Rectal smooth muscle tissue (tissue), 1 donor: ENCODE measurements at regions not wholly inside any gene's neighbourhood (a gene's known extent, or its start where the extent isn't known, plus 50 kb on each side); places are given as distances from the start of the nearest gene placed in this dataset.

Experiments
- H3K27ac ChIP-seq: one replicate; pipeline ENCODE4 v1.7.0; 2013; ENCODE audit warnings: low read depth, low read length, inconsistent platforms
- H3K27me3 ChIP-seq: one replicate; pipeline ENCODE4 v1.7.0; 2013; ENCODE audit warnings: low read length; ENCODE audit not compliant: control insufficient read depth, insufficient read depth
- H3K36me3 ChIP-seq: one replicate; pipeline ENCODE4 v1.7.0; 2013; ENCODE audit warnings: low read length; ENCODE audit not compliant: control insufficient read depth, insufficient read depth
- H3K4me1 ChIP-seq: one replicate; pipeline ENCODE4 v1.7.0; 2013; ENCODE audit warnings: low read length; ENCODE audit not compliant: control insufficient read depth, insufficient read depth
- H3K4me3 ChIP-seq: one replicate; pipeline ENCODE4 v1.7.0; 2013; ENCODE audit warnings: low read length
- H3K9ac ChIP-seq: one replicate; pipeline ENCODE4 v1.7.0; 2013; ENCODE audit warnings: low read length

DNA sequence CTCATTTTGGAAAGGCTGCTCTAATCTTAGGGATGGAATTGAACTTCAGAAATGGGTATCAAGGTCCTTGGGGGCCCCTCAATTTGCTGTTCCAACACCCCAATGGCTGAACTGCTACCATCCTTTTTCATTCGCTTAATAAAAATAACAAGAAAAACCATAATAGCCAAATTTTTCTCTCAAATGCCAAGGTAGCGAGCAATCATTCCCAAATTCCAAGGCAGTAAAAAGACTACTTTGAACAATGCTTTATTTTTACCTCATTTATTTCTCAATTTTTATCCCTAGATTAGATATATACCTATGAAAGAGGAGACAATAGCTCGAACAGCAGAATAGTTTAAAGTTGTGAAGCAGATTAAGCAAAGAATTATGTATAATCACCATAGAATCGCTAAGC lies 323.4 kb upstream of the SLC7A11 start:
- Histone ChIP-seq H3K27ac (no peak overlapping the region), H3K4me1 (no peaks in the 10 kb centered on the region), H3K4me3 (no peak overlapping the region), H3K27me3 (no peaks in the 10 kb centered on the region), H3K36me3 (no peaks in the 10 kb centered on the region), H3K9ac (no peak overlapping the region)

DNA sequence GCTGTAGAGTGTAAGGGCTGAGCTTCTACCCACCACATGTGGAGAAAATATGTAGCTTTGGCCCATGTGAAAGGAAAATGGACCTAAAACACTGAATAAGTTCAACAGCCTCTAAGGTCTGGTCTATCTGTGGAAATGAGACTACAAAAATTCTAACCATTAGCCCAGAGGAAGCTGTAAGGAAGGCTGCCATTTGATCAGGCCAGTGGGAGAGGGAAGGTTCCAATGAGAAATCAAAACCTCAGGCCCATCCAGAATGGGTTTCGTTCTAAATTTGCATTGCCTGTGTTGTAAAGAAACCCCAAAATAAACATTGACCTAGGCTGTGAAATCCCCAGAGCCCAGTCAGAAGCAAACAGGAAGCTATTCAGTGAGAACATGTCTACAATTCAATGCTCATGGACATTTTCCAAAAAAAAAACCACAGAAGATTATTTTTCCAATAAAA lies 320.4 kb upstream of the SLC7A11 start:
- Histone ChIP-seq H3K27me3 (no peaks in the 10 kb centered on the region), H3K9ac (no peak overlapping the region), H3K27ac (no peak overlapping the region), H3K4me3 (no peak overlapping the region), H3K4me1 (no peaks in the 10 kb centered on the region), H3K36me3 (no peaks in the 10 kb centered on the region)

DNA sequence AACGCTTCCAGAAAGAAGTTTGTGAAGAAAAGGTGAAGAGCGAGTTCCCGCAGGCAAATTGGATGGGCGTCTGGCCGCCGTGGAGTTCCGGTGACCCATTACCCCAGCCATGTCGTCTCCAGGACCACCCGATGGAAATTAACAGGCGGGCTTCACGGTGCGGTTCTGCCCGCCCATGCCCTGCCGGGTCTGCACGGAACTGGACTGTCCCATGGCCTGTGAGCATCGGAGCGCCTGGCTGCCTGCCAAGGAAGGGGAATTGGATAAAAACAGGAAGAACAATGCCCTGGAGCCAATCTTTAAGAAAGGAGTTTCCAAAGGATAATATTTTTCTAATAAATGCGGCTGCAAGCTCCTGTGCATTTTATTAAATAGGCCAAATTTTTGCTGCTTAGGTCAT lies 319.8 kb upstream of the SLC7A11 start:
- no peak overlapping the region for H3K9ac ChIP-seq
- no peak overlapping the region for H3K4me3 ChIP-seq
- no peaks in the 10 kb centered on the region for H3K27me3 ChIP-seq
- H3K4me1 ChIP-seq: no peaks in the 10 kb centered on the region
- H3K27ac ChIP-seq: no peak overlapping the region
- H3K36me3 ChIP-seq: no peaks in the 10 kb centered on the region

DNA sequence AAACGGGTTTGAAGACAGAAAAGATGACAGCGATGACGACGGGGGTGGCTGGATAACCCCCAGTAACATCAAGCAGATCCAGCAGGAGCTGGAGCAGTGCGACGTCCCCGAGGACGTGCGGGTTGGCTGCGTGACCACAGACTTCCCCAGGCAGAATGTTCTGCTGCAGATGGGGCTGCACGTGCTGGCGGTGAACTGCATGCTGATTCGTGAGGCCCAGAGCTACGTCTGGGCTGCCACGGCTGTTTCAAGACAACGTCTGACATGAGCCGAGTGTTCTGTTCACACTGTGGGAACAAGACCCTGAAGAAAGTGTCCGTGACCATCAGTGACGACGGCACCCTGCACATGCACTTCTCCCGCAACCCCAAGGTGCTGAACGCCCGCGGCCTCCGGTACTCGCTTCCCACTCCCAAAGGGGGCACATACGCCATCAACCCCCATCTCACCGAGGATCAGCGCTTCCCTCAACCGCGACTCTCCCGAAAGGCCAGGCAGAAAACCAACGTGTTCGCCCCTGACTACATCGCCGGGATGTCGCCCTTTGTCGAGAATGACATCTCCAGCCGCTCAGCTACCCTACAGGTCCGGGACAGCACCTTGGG lies 319.2 kb upstream of the SLC7A11 start:
- Histone ChIP-seq H3K9ac (no peak overlapping the region), H3K4me1 (no peaks in the 10 kb centered on the region), H3K36me3 (no peaks in the 10 kb centered on the region), H3K4me3 (no peak overlapping the region), H3K27ac (no peak overlapping the region), H3K27me3 (no peaks in the 10 kb centered on the region)

DNA sequence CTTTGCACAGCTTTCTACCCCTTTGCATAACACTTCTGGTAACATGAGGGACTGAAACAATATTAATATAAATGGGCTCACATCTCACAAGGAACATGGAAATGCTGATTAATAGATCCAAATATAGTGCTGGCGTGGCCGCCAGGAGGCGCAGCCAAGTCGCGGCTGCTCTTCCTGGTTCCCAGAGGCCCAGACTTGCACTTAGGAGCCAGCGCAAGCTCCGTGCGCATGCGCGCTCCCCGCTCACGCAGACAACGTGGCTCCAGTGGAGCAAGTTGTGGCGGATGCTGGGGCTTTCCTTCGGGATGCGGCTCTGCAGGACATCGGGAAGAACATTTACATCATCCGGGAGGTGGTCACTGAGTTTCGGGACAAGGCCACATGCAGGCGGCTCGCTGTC lies 318.3 kb upstream of the SLC7A11 start:
- Histone ChIP-seq H3K4me3 (no peak overlapping the region), H3K9ac (no peak overlapping the region), H3K4me1 (no peaks in the 10 kb centered on the region), H3K27ac (no peak overlapping the region), H3K36me3 (no peaks in the 10 kb centered on the region), H3K27me3 (no peaks in the 10 kb centered on the region)

DNA sequence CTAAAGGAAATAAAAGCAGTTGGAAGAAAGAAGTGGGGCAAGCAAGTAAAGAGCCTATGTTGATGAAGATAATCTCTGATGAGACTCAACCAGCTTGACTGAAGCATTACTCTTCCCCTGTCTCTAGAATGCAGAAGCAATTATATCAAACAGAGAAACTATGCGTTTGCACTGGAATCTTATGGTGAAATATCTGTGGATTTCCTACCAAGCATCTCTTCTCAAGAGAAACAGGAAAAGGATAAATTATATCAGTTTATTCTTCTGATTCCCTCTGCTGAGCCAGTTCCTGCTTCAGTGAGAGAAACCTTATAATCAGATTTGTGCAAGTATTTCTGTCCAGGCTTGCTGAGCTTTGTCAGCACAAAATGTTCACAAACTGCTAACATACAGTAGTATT lies 316.7 kb upstream of the SLC7A11 start:
- Histone ChIP-seq H3K9ac (no peak overlapping the region), H3K4me3 (no peak overlapping the region), H3K27me3 (no peaks in the 10 kb centered on the region), H3K4me1 (no peaks in the 10 kb centered on the region), H3K27ac (no peak overlapping the region), H3K36me3 (no peaks in the 10 kb centered on the region)

DNA sequence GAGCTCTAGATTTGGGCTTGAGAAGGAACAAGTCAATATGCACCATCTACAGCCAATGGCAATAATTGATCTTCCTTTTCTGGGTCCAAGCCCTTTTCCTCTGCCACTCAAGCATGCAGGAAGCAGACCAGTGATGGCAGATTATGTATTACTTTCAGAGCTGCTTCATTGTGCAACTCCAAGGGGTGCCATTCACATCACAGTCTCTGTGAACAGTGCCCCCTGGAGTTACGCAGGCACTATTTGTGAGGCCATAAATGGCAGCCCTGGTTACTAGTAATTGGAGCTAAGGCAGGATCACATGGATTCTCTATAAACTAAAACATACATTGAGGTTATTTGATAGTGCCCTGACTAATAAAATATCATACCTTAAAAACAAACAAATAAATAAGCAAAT lies 313.4 kb upstream of the SLC7A11 start:
- Histone ChIP-seq H3K9ac (no peak overlapping the region), H3K4me3 (no peak overlapping the region), H3K27me3 (no peaks in the 10 kb centered on the region), H3K27ac (no peak overlapping the region), H3K4me1 (no peaks in the 10 kb centered on the region), H3K36me3 (no peaks in the 10 kb centered on the region)

DNA sequence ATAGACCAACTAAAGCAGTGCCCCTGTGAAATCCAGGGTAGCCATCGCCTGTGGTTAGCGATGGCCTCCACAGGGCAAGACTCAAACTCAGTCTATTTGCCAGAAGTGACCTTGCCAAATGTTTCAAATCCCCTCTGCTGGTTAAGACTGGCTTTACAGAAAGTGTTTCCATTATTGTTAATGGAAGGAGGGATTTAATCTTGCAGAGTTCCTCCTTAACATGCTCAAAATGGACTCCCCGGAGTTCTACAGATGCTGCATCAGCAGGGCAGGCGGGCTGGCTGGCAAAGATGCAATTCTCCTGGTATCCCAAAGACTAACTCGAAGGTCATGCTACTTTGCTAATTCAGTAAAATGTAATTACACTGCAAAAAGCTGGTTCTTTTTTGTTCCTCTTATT lies 313.0 kb upstream of the SLC7A11 start:
- Histone ChIP-seq H3K36me3 (no peaks in the 10 kb centered on the region), H3K4me1 (no peaks in the 10 kb centered on the region), H3K9ac (no peak overlapping the region), H3K27ac (no peak overlapping the region), H3K27me3 (no peaks in the 10 kb centered on the region), H3K4me3 (no peak overlapping the region)

DNA sequence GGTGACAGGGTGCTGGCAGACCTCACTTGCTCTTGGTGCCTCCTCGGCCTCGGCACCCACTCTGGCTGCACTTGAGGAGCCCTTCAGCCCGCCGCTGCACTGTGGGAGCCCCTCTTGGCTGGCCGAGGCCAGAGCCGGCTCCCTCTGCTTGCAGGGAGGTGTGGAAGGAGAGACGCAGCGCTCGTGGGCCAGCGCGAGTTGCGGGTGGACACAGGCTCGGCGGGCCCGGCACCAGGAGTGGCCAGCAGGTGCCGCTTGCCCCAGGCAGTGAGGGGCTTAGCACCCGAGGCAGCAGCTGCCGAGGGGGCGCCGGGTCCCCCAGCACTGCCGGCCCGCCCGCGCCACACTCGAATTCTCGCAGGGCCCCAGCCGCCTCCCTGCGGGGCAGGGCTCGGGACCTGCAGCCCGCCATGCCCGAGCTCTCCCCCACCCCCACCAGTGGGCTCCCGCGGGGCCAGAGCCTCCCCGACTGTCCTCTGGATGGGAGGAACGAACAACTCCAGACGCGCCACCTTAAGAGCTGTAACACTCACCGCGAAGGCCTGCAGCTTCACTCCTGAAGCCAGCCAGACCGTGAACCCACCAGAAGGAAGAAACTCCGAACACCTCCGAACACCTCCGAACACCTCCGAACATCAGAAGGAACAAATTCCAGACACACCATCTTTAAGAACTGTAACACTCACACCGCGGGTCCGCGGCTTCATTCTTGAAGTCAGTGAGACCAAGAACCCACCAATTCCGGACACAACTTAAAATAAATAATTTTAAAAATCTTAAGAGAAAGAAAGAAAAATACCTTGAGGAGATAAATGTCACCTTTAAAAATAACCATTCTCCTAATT lies 311.1 kb upstream of the SLC7A11 start:
- H3K9ac ChIP-seq: no peak overlapping the region
- no peaks in the 10 kb centered on the region for H3K4me1 ChIP-seq
- no peaks in the 10 kb centered on the region for H3K36me3 ChIP-seq
- no peak overlapping the region for H3K4me3 ChIP-seq
- no peak overlapping the region for H3K27ac ChIP-seq
- no peaks in the 10 kb centered on the region for H3K27me3 ChIP-seq

DNA sequence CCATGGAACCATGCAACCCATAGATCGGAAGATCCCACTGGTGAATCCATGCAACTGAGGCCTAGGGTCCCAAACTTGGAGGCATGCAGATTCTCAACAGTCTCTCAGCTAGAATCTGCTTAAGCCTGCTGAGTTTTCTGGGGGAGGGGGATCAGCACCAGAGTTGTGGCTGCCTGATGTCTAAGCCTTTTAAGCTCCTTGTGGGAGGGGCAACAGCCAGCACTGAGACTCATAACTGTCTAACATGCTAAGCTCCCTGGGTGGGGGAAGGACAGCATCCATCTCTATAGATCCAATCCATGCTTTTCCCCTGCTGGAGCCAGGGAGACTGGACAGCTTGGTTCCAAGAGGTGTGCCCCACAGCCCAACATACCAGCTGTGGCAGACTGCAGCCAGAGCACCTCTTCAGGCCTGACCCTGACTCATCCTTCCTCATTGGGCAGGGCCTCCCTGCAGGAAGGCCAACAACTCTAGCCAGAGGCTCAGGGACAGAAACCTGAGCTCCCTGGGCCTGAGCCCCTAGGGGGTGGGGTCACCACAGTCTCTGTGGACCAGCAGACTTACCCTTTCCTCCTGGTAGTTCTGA lies 300.1 kb upstream of the SLC7A11 start:
- Histone ChIP-seq H3K27me3 (no peaks in the 10 kb centered on the region), H3K27ac (no peak overlapping the region), H3K4me3 (no peak overlapping the region), H3K9ac (no peak overlapping the region), H3K36me3 (no peaks in the 10 kb centered on the region), H3K4me1 (no peaks in the 10 kb centered on the region)

DNA sequence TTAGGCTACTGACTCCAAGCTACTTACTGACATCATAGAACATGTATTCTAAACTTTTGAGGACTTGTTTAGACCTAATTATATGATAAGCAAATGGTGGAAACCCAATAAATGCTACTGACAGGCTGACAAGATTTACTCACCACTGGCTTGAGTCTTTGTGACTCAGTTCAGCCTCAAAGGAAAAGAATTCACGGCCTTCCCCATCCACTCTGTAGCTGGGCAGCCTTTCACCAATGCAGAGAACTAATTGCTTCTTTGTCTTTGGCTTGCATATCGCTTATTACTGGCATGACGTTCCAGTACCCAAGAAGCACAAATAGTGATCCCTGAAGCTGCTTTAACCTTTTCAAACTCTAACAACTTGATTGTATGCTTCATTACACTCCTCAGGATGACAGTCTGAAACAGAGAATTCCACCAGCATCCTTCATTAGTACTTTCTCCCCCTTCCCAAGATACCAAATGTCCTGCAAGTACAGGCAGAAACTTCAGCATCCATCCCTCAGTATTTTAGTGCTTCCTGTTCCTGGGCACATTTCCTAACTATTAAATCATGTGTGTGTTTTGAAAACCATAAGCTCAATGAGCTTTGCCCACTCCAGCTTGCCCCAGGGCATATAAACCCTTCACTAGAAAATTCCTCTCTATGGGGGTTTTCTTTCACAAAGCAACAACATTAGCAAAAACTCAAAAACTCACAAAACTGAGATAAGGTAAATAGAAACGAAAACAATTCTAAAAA lies 298.1 kb upstream of the SLC7A11 start:
- H3K9ac ChIP-seq: no peak overlapping the region
- H3K4me3 ChIP-seq: no peak overlapping the region
- H3K4me1 ChIP-seq: no peaks in the 10 kb centered on the region
- H3K27me3 ChIP-seq: no peaks in the 10 kb centered on the region
- no peak overlapping the region for H3K27ac ChIP-seq
- no peaks in the 10 kb centered on the region for H3K36me3 ChIP-seq

DNA sequence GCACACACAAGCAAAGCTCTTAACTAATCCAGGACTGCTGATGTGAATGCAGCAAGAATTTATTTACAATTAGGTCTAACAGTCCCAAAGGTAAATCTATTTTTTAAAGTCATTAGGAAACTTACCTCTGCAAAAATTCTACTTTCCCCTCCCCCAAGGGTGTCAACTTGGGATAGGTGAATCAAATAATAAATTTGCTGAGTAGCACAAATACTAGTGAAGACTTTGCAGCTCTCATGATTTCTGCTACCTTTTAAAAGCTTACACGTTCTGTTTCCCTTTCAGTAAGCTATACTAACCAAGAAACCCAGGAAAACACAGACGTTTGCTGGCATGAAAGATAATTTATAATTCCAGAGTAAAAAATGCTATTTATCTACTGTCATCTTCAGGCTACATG lies 296.6 kb upstream of the SLC7A11 start:
- Histone ChIP-seq H3K9ac (no peak overlapping the region), H3K27ac (no peak overlapping the region), H3K27me3 (no peaks in the 10 kb centered on the region), H3K4me3 (no peak overlapping the region), H3K4me1 (no peaks in the 10 kb centered on the region), H3K36me3 (no peaks in the 10 kb centered on the region)
